ENCODE measurements at regions not wholly inside any gene's neighbourhood (a gene's known extent, or its start where the extent isn't known, plus 50 kb on each side); places are given as distances from the start of the nearest gene placed in this dataset.

DNA sequence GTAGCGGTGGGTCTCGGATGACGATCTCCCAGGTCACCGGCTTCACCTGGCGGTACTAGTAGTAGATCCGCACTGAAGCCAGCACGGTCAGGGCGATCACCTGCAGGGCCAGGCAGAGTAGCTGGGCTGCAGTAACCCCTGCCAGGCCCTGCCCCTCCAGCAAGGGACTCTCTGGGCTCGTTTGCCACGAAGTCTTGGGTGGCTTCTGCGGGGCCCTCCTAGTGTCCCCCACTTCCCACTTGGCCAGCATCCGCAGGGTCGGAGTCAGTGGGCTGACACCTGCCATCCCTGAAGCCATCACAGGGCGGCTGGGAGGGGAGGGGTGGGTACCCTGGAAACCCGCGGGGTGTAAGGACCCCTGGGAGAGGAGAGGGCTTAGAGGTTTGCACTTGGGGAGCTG is 214.0 kb downstream of the OR4C45 start:
- intact Hi-C loops (cut with DNase I): no loop called here
- DNase-seq: no peak
- no peaks in the 10 kb centered on the region for H3K27me3 ChIP-seq
- TF ChIP-seq, protein P1, sequence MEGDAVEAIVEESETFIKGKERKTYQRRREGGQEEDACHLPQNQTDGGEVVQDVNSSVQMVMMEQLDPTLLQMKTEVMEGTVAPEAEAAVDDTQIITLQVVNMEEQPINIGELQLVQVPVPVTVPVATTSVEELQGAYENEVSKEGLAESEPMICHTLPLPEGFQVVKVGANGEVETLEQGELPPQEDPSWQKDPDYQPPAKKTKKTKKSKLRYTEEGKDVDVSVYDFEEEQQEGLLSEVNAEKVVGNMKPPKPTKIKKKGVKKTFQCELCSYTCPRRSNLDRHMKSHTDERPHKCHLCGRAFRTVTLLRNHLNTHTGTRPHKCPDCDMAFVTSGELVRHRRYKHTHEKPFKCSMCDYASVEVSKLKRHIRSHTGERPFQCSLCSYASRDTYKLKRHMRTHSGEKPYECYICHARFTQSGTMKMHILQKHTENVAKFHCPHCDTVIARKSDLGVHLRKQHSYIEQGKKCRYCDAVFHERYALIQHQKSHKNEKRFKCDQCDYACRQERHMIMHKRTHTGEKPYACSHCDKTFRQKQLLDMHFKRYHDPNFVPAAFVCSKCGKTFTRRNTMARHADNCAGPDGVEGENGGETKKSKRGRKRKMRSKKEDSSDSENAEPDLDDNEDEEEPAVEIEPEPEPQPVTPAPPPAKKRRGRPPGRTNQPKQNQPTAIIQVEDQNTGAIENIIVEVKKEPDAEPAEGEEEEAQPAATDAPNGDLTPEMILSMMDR (IDR thresholded peaks at IDR 0.05): no peak
- TF ChIP-seq POLR2A (IDR thresholded peaks at IDR 0.05): no peak
- no peaks in the 10 kb centered on the region for H3K4me1 ChIP-seq
- WGBS, 2 donors: 100% methylated on average over 7 of the region's 16 CpGs; no CpG with 5 or more reads in 1 of the 2 donors
- H3K27ac ChIP-seq: no peak overlapping the region
- H3K36me3 ChIP-seq: no peaks in the 10 kb centered on the region
- peaks cover 0 to 24% (median 6%) of the 10 kb centered on the region in 3 donors for H3K9me3 ChIP-seq
- H3K4me3 ChIP-seq: no peak overlapping the region

- H3K4me3 ChIP-seq: no peak overlapping the region
- H3K27me3 ChIP-seq: no peaks in the 10 kb centered on the region
- no peaks in the 10 kb centered on the region for H3K36me3 ChIP-seq
- peaks cover 0 to 24% (median 6%) of the 10 kb centered on the region in 3 donors for H3K9me3 ChIP-seq
- H3K4me1 ChIP-seq: no peaks in the 10 kb centered on the region
- DNase-seq: no peak
- TF ChIP-seq, protein P1 (IDR thresholded peaks at IDR 0.05): no peak
- TF ChIP-seq POLR2A (IDR thresholded peaks at IDR 0.05): no peak
- 70 to 86% methylated on average over 4 to 15 of the region's 20 CpGs for WGBS, 2 donors
- intact Hi-C loops (cut with DNase I): no loop called here
- no peak overlapping the region for H3K27ac ChIP-seq
Measured at GRCh38 chr11:50247309-50247874, 214.7 kb downstream of the OR4C45 start.

- peaks cover 0 to 4% (median 0%) of the 10 kb centered on the region in 3 donors for H3K9me3 ChIP-seq
- intact Hi-C loops (cut with DNase I): no loop called here
- WGBS, 2 donors: 87 to 93% methylated on average over 14 to 15 of the region's 26 CpGs
Measured at GRCh38 chr11:50267851-50268250, 235.2 kb downstream of the OR4C45 start.

GRCh38 chr11:50275133-50275532 is 242.5 kb downstream of the OR4C45 start:
- DNase-seq: no peak
- peaks cover 0 to 16% (median 0%) of the 10 kb centered on the region in 3 donors for H3K9me3 ChIP-seq
- no peak for TF ChIP-seq POLR2A (IDR thresholded peaks at IDR 0.05)
- TF ChIP-seq, protein P1 (IDR thresholded peaks at IDR 0.05): no peak
- no peak overlapping the region for H3K4me3 ChIP-seq
- no peaks in the 10 kb centered on the region for H3K4me1 ChIP-seq
- H3K27me3 ChIP-seq: no peaks in the 10 kb centered on the region
- intact Hi-C loops (cut with DNase I): no loop called here
- WGBS, 2 donors: 69 to 72% methylated on average over 7 of the region's 7 CpGs
- H3K36me3 ChIP-seq: no peaks in the 10 kb centered on the region
- H3K27ac ChIP-seq: no peak overlapping the region

More at GRCh38 chr11:50267851-50268250, 235.2 kb downstream of the OR4C45 start:
- H3K36me3 ChIP-seq: no peaks in the 10 kb centered on the region
- H3K27me3 ChIP-seq: no peaks in the 10 kb centered on the region
- H3K27ac ChIP-seq: no peak overlapping the region
- DNase-seq: no peak
- no peak overlapping the region for H3K4me3 ChIP-seq
- H3K4me1 ChIP-seq: no peaks in the 10 kb centered on the region
- TF ChIP-seq, protein P1 (IDR thresholded peaks at IDR 0.05): no peak
- TF ChIP-seq POLR2A (IDR thresholded peaks at IDR 0.05): no peak

DNA sequence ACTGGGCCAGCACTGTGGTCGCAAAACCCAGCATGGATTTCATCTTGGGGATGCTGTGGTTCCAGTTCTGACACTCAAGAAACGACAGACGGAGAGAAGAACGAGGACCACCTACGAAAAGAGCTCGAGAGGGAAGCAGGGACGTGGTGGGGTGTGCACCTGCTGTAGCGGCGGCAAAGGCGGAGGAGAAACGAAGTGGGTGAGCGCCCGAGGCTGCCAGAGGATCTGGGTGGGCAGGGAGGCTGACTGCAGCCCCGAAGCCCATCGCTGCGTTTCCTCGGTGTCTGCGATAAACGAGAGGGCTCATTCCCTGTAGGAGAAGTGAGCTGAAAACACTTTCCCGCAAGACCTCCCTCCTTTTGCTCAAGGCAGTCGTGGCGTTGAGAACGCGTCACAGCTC is 246.1 kb downstream of the OR4C45 start:
- no peaks in the 10 kb centered on the region for H3K4me1 ChIP-seq
- no peaks in the 10 kb centered on the region for H3K36me3 ChIP-seq
- no peak overlapping the region for H3K27ac ChIP-seq
- no peak for TF ChIP-seq POLR2A (IDR thresholded peaks at IDR 0.05)
- TF ChIP-seq, protein P1 (IDR thresholded peaks at IDR 0.05): no peak
- 81 to 84% methylated on average over 24 of the region's 24 CpGs for WGBS, 2 donors
- intact Hi-C loops (cut with DNase I): no loop called here
- H3K27me3 ChIP-seq: no peaks in the 10 kb centered on the region
- H3K4me3 ChIP-seq: no peak overlapping the region
- no peak for DNase-seq
- H3K9me3 ChIP-seq: peaks cover 0 to 16% (median 0%) of the 10 kb centered on the region in 3 donors

All from esophagus squamous epithelium (tissue), 5 donors.